Transverse colon (tissue), 4 donors: ENCODE measurements at regions not wholly inside any gene's neighbourhood (a gene's known extent, or its start where the extent isn't known, plus 50 kb on each side); places are given as distances from the start of the nearest gene placed in this dataset.

Source experiments
- DNase-seq: peaks from one replicate; pipeline ENCODE4 v3.0.0-alpha.2; 2019
- H3K27ac ChIP-seq, 4 donors: fragments of 200-600 bp; sonication (generic); 2 replicates each; pipeline ENCODE4 v1.5.1; 2016 to 2018; ENCODE audit warnings: inconsistent platforms in 4 of 4
- H3K27me3 ChIP-seq: fragments of 200-600 bp; sonication (generic); 2 replicates; pipeline ENCODE4 v1.5.1; 2017; ENCODE audit warnings: inconsistent platforms
- H3K36me3 ChIP-seq, 4 donors: fragments of 200-600 bp; sonication (generic); 2 replicates each; pipeline ENCODE4 v1.5.1; 2017 to 2019; ENCODE audit warnings: inconsistent platforms in 4 of 4
- H3K4me1 ChIP-seq, 4 donors: fragments of 200-600 bp; sonication (generic); 2 replicates each; pipeline ENCODE4 v1.5.1; 2017 to 2020; ENCODE audit warnings: inconsistent platforms in 4 of 4
- H3K4me3 ChIP-seq, 4 donors: fragments of 200-600 bp; sonication (generic); 1 replicate in 1 of 4; 2 replicates in 3 of 4; pipeline versions ENCODE4 v1.5.1 to v1.6.1; 2017 to 2019; ENCODE audit warnings: inconsistent platforms in 4 of 4
- H3K9me3 ChIP-seq, 2 donors: fragments of 200-600 bp; sonication (generic); 2 replicates each; pipeline ENCODE4 v1.5.1; 2017 to 2019; ENCODE audit warnings: inconsistent platforms in 2 of 2
- EP300 ChIP-seq: sonication (generic); formaldehyde crosslinking; IDR thresholded peaks from one replicate; pipeline ENCODE4 v1.6.1; 2017; ENCODE audit warnings: antibody characterized with exemption, low read depth
- POLR2A ChIP-seq: fragments of 450-650 bp; IDR thresholded peaks from one replicate; pipeline ENCODE4 v1.6.1; 2016; ENCODE audit warnings: antibody characterized with exemption, mild to moderate bottlenecking, moderate library complexity
- POLR2AphosphoS5 ChIP-seq, 3 donors: sonication (generic); formaldehyde crosslinking; IDR thresholded peaks; one replicate each; pipeline ENCODE4 v1.6.1; 2016; ENCODE audit warnings: antibody characterized with exemption in 3 of 3
- WGBS, 2 donors: methylation state at CpG; one replicate each; pipeline ENCODE4 v1.1.5; 2018; ENCODE audit warnings: low coverage in 1 of 2; 5-methylcytosine and 5-hydroxymethylcytosine counted together
- in situ Hi-C, 4 donors: fragments of 200-750 bp; cut with MboI; loops; one replicate each; pipeline versions ENCODE4 v1.15.0 to v1.15.1; 2017; ENCODE audit warnings: low sequenced_read_pairs in 3 of 4, low pct_ligation_motif_present in 1 of 4, low pct_unique_long_range_greater_than_20kb in 1 of 4
- intact Hi-C: fragments of 100-400 bp; cut with DNase I; formaldehyde crosslinking; loops from one replicate; pipeline ENCODE4 v1.15.1; 2023; ENCODE audit warnings: low total_unique reads
- TF ChIP-seq, protein P1 (sequence below), 5 experiments: fragments of 200-600 bp in 3 of 5; fragments of 450-650 bp in 2 of 5; sonication (generic) in 3 of 5; IDR thresholded peaks; 1 replicate in 2 of 5; 2 replicates in 3 of 5; pipeline ENCODE4 v1.5.1; 2016 to 2017; ENCODE audit warnings: antibody characterized with exemption in 5 of 5, inconsistent platforms in 3 of 5, mild to moderate bottlenecking in 2 of 5, moderate library complexity in 1 of 5

DNA sequence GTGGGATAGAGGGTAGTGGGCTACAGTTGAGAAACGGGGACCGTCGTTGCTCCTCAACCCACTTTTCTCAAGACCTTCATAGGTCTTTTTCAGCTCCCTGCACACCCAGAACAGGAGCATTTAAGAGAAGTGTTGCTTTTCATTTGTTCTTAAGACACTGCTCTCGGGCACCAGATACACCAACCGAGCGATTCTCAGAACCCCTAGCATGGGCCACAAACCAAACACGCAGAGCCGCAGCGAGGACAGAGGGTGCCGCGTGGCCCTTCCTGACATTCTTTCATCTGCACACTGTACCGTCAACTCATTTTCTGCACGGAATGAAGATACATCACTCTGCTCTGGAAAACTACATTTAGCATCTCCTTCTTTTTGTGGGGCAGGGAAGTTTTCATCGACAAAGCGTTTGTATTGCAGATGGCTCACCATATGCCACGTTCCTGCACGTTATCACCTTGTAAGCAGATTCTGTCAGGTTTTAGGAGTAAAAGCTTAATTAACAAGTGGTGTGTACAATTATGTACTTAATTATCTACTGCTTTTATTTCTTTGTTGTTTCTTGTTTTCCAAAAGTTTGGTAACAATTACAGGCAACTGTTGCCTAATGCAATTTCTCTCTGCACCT is 70.4 kb upstream of the MLN start:
- no peak overlapping the region for H3K27ac ChIP-seq
- H3K4me1 ChIP-seq: peaks cover 0 to 4% (median 0%) of the 10 kb centered on the region in 4 donors
- in situ Hi-C loops (no loop called here), intact Hi-C loops (no loop called here)
- no peaks in the 10 kb centered on the region for H3K9me3 ChIP-seq
- TF ChIP-seq POLR2A (no peak), EP300 (no peak), POLR2AphosphoS5 (IDR thresholded peaks at IDR 0.05) (no peak)
- TF ChIP-seq, protein P1, sequence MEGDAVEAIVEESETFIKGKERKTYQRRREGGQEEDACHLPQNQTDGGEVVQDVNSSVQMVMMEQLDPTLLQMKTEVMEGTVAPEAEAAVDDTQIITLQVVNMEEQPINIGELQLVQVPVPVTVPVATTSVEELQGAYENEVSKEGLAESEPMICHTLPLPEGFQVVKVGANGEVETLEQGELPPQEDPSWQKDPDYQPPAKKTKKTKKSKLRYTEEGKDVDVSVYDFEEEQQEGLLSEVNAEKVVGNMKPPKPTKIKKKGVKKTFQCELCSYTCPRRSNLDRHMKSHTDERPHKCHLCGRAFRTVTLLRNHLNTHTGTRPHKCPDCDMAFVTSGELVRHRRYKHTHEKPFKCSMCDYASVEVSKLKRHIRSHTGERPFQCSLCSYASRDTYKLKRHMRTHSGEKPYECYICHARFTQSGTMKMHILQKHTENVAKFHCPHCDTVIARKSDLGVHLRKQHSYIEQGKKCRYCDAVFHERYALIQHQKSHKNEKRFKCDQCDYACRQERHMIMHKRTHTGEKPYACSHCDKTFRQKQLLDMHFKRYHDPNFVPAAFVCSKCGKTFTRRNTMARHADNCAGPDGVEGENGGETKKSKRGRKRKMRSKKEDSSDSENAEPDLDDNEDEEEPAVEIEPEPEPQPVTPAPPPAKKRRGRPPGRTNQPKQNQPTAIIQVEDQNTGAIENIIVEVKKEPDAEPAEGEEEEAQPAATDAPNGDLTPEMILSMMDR (IDR thresholded peaks at IDR 0.05): no peak
- no peak overlapping the region for H3K4me3 ChIP-seq
- H3K36me3 ChIP-seq: no peaks in the 10 kb centered on the region
- DNase-seq: no peak
- 89 to 93% methylated on average over 3 to 17 of the region's 17 CpGs for WGBS, 2 donors
- H3K27me3 ChIP-seq: peaks cover 3% of the 10 kb centered on the region

DNA sequence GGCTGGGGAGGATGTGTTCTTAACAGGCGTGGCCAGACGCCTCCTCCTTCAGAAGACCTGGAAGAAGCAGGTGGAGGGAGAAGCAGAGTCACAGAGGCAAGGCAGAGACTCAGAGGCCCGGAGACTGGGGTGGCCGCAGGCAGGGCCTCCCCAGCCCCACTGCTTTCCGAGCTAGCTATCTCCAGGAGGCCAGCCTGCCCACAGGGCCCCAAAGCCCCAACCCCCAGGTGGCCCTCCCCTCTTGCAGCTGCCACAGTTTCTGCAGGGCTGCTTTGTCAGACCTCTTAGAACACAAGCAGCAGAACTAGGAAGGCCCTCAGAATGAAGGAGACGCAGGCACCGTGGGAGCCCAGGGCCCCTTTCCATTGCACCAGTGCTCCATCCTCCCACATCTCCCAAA is 69.0 kb upstream of the MLN start:
- WGBS, 2 donors: 88% methylated on average over 7 of the region's 7 CpGs; no CpG with 5 or more reads in 1 of the 2 donors
- Histone ChIP-seq H3K27me3 (peaks cover 3% of the 10 kb centered on the region), H3K4me1 (no peaks in the 10 kb centered on the region), H3K27ac (no peak overlapping the region), H3K4me3 (no peak overlapping the region), H3K9me3 (no peaks in the 10 kb centered on the region), H3K36me3 (no peaks in the 10 kb centered on the region)
- no peak for DNase-seq
- intact Hi-C loops: no loop called here
- in situ Hi-C loops: no loop called here
- TF ChIP-seq POLR2AphosphoS5 (IDR thresholded peaks at IDR 0.05) (no peak), EP300 (no peak), POLR2A (no peak)
- TF ChIP-seq, protein P1 (IDR thresholded peaks at IDR 0.05): no peak

DNA sequence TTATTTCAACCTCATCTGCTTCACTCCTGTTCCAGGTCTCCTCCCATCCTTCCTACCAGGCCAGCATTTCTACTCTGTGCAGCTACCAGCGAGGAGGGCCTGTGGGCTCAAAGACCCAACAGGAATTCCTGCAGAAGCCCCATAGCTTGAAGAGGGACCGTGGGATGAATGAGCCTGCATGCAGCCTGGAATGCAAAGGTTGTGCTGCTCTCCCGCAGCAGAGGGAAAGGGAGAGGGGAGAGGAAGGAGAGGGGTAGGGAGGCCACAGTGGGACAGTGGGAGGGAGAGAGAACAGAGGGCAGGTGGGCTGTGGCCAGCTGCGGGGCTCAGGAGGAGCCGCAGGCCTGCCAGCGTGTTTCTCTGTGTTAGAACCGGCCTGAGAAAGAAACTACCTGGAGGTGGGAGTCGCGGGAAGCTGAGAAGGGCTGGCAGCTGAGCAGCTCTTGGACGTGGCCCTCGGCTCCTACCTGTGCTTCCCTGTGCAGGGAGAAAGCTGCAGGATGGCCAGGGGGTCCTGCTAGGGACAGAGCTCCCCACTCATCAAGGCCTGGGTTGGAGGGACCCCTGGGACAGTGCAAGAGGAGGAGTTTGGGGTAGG is 66.1 kb upstream of the MLN start:
- 86% methylated on average over 11 of the region's 11 CpGs; no CpG with 5 or more reads in 1 of the 2 donors for WGBS, 2 donors
- in situ Hi-C loops: no loop called here
- intact Hi-C loops: no loop called here
- DNase-seq: no peak
- no peaks in the 10 kb centered on the region for H3K4me1 ChIP-seq
- H3K27me3 ChIP-seq: peaks cover 3% of the 10 kb centered on the region
- no peak overlapping the region for H3K27ac ChIP-seq
- no peaks in the 10 kb centered on the region for H3K9me3 ChIP-seq
- no peaks in the 10 kb centered on the region for H3K36me3 ChIP-seq
- no peak overlapping the region for H3K4me3 ChIP-seq
- no peak for TF ChIP-seq POLR2A
- no peak for TF ChIP-seq EP300
- TF ChIP-seq, protein P1 (IDR thresholded peaks at IDR 0.05): no peak

GRCh38 chr6:33869121-33869520 is 65.3 kb upstream of the MLN start:
- DNase-seq: no peak
- H3K27ac ChIP-seq: no peak overlapping the region
- peaks cover 3% of the 10 kb centered on the region for H3K27me3 ChIP-seq
- WGBS, 2 donors: 88 to 95% methylated on average over 4 to 5 of the region's 5 CpGs
- intact Hi-C loops (no loop called here), in situ Hi-C loops (no loop called here)
- no peaks in the 10 kb centered on the region for H3K9me3 ChIP-seq
- H3K4me1 ChIP-seq: no peaks in the 10 kb centered on the region
- TF ChIP-seq POLR2AphosphoS5 (IDR thresholded peaks at IDR 0.05) (no peak), EP300 (no peak), POLR2A (no peak)
- TF ChIP-seq, protein P1 (IDR thresholded peaks at IDR 0.05): no peak
- H3K4me3 ChIP-seq: no peak overlapping the region
- H3K36me3 ChIP-seq: no peaks in the 10 kb centered on the region
